Testis (tissue), 2 donors: ENCODE measurements at regions not wholly inside any gene's neighbourhood (a gene's known extent, or its start where the extent isn't known, plus 50 kb on each side); places are given as distances from the start of the nearest gene placed in this dataset.

Experiments
- POLR2A ChIP-seq: fragments of 450-650 bp; IDR thresholded peaks from one replicate; pipeline ENCODE4 v1.6.1; 2017; ENCODE audit warnings: antibody characterized with exemption, mild to moderate bottlenecking, moderate library complexity
- TF ChIP-seq, protein P1 (sequence below), 3 experiments: fragments of 450-650 bp in 2 of 3; fragments of 200-600 bp in 1 of 3; sonication (generic) in 1 of 3; IDR thresholded peaks; one replicate each; pipeline ENCODE4 v1.5.1; 2016 to 2019; ENCODE audit warnings: antibody characterized with exemption in 3 of 3, mild to moderate bottlenecking in 2 of 3, moderate library complexity in 1 of 3

DNA sequence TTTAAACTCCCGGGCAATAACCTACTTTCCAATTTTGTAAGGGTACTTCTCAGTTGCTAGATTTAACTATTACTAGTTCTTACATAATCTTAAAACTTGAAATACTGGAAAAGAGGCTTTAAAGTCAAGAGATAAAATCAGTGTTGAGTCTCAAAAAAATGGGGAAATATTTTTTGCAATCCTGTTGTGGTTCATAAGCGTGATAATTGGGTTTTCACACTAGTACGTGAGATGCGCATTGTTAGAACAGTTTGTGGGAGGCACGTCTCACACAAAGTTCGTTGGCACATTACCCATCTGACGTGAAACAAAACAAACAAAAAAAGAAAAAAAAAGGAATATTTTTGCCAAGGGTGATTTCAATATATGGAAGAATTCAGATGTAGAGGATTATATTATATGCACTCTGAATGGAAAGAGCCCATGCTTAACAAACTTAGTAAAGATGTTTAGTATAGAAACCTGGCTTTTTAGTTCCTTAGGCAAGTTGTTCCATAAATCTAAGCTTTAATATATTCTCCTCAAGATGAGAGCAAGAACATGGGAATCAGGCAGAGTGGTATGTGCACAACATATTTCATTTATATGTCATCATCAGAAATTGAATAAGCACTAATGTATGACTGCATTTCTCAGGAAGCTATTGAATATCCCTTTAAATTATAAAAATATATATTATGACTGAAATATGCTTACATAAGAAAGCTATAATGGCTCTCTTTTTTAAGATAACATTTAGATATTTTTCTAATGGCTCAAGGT is 73.9 kb upstream of the TNFSF4 start:
- TF ChIP-seq, protein P1, sequence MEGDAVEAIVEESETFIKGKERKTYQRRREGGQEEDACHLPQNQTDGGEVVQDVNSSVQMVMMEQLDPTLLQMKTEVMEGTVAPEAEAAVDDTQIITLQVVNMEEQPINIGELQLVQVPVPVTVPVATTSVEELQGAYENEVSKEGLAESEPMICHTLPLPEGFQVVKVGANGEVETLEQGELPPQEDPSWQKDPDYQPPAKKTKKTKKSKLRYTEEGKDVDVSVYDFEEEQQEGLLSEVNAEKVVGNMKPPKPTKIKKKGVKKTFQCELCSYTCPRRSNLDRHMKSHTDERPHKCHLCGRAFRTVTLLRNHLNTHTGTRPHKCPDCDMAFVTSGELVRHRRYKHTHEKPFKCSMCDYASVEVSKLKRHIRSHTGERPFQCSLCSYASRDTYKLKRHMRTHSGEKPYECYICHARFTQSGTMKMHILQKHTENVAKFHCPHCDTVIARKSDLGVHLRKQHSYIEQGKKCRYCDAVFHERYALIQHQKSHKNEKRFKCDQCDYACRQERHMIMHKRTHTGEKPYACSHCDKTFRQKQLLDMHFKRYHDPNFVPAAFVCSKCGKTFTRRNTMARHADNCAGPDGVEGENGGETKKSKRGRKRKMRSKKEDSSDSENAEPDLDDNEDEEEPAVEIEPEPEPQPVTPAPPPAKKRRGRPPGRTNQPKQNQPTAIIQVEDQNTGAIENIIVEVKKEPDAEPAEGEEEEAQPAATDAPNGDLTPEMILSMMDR (IDR thresholded peaks at IDR 0.05): no peak
- TF ChIP-seq POLR2A: no peak
